ENCODE measurements at regions not wholly inside any gene's neighbourhood (a gene's known extent, or its start where the extent isn't known, plus 50 kb on each side); places are given as distances from the start of the nearest gene placed in this dataset.

- no peak overlapping the region for H3K4me3 Mint-ChIP-seq (ENCODE audit: unreplicated experiment)
- peaks cover 11% of the 10 kb centered on the region for H3K9me3 Mint-ChIP-seq (ENCODE audit: unreplicated experiment)
- TF ChIP-seq, protein P1, sequence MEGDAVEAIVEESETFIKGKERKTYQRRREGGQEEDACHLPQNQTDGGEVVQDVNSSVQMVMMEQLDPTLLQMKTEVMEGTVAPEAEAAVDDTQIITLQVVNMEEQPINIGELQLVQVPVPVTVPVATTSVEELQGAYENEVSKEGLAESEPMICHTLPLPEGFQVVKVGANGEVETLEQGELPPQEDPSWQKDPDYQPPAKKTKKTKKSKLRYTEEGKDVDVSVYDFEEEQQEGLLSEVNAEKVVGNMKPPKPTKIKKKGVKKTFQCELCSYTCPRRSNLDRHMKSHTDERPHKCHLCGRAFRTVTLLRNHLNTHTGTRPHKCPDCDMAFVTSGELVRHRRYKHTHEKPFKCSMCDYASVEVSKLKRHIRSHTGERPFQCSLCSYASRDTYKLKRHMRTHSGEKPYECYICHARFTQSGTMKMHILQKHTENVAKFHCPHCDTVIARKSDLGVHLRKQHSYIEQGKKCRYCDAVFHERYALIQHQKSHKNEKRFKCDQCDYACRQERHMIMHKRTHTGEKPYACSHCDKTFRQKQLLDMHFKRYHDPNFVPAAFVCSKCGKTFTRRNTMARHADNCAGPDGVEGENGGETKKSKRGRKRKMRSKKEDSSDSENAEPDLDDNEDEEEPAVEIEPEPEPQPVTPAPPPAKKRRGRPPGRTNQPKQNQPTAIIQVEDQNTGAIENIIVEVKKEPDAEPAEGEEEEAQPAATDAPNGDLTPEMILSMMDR (IDR thresholded peaks at IDR 0.05), result no peak
- H3K36me3 Mint-ChIP-seq (ENCODE audit: unreplicated experiment), result no peaks in the 10 kb centered on the region
- H3K27ac Mint-ChIP-seq (ENCODE audit: unreplicated experiment), result no peak overlapping the region
- DNase-seq (ENCODE audit: extremely low spot score, unreplicated experiment), result no peak
- no peaks in the 10 kb centered on the region for H3K4me1 Mint-ChIP-seq (ENCODE audit: unreplicated experiment)
- peaks cover 13% of the 10 kb centered on the region for H3K27me3 Mint-ChIP-seq (ENCODE audit: unreplicated experiment)
Measured at GRCh38 chr16:86376837-86377236, 133.5 kb upstream of the FOXF1 start.

- Mint-ChIP-seq H3K27ac (ENCODE audit: unreplicated experiment) (no peak overlapping the region), H3K27me3 (ENCODE audit: unreplicated experiment) (peaks cover 15% of the 10 kb centered on the region), H3K9me3 (ENCODE audit: unreplicated experiment) (peaks cover 11% of the 10 kb centered on the region), H3K4me3 (ENCODE audit: unreplicated experiment) (no peak overlapping the region), H3K36me3 (ENCODE audit: unreplicated experiment) (no peaks in the 10 kb centered on the region), H3K4me1 (ENCODE audit: unreplicated experiment) (no peaks in the 10 kb centered on the region)
- no peak for DNase-seq (ENCODE audit: extremely low spot score, unreplicated experiment)
- TF ChIP-seq, protein P1 (IDR thresholded peaks at IDR 0.05), result no peak
Measured at GRCh38 chr16:86377251-86378022, 132.9 kb upstream of the FOXF1 start.

- peaks cover 15% of the 10 kb centered on the region for H3K27me3 Mint-ChIP-seq (ENCODE audit: unreplicated experiment)
- no peak overlapping the region for H3K4me3 Mint-ChIP-seq (ENCODE audit: unreplicated experiment)
- peaks cover 11% of the 10 kb centered on the region for H3K9me3 Mint-ChIP-seq (ENCODE audit: unreplicated experiment)
- H3K36me3 Mint-ChIP-seq (ENCODE audit: unreplicated experiment), result no peaks in the 10 kb centered on the region
- no peak overlapping the region for H3K27ac Mint-ChIP-seq (ENCODE audit: unreplicated experiment)
- no peaks in the 10 kb centered on the region for H3K4me1 Mint-ChIP-seq (ENCODE audit: unreplicated experiment)
- no peak for DNase-seq (ENCODE audit: extremely low spot score, unreplicated experiment)
- TF ChIP-seq, protein P1 (IDR thresholded peaks at IDR 0.05), result no peak
Measured at GRCh38 chr16:86378128-86378527, 132.2 kb upstream of the FOXF1 start.

- H3K4me3 Mint-ChIP-seq (ENCODE audit: unreplicated experiment), result no peak overlapping the region
- no peaks in the 10 kb centered on the region for H3K36me3 Mint-ChIP-seq (ENCODE audit: unreplicated experiment)
- peaks cover 11% of the 10 kb centered on the region for H3K9me3 Mint-ChIP-seq (ENCODE audit: unreplicated experiment)
- H3K27ac Mint-ChIP-seq (ENCODE audit: unreplicated experiment), result no peak overlapping the region
- no peak for DNase-seq (ENCODE audit: extremely low spot score, unreplicated experiment)
- peaks cover 15% of the 10 kb centered on the region for H3K27me3 Mint-ChIP-seq (ENCODE audit: unreplicated experiment)
- TF ChIP-seq, protein P1 (IDR thresholded peaks at IDR 0.05), result no peak
- H3K4me1 Mint-ChIP-seq (ENCODE audit: unreplicated experiment), result no peaks in the 10 kb centered on the region
Measured at GRCh38 chr16:86378831-86379504, 131.4 kb upstream of the FOXF1 start.

DNA sequence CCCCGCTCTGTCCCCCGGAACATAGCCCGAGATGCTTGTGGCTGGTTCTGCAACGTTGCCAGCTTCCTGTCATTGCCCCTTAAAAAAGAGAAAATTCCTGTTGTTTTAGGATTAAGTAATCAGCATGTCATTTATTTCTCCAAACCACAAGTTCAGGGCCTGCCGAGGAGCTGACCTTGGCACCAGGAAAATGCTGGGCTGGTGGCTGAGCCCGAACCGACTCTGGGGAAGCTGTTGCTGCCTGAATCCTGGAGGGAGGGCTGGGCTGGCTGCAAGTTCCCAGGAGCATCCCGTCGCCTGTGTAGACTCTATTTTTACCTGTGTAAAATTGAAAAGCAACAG is 130.9 kb upstream of the FOXF1 start:
- Mint-ChIP-seq H3K4me1 (ENCODE audit: unreplicated experiment) (no peaks in the 10 kb centered on the region), H3K36me3 (ENCODE audit: unreplicated experiment) (no peaks in the 10 kb centered on the region), H3K9me3 (ENCODE audit: unreplicated experiment) (peaks cover 10% of the 10 kb centered on the region), H3K27ac (ENCODE audit: unreplicated experiment) (no peak overlapping the region), H3K27me3 (ENCODE audit: unreplicated experiment) (peaks cover 15% of the 10 kb centered on the region), H3K4me3 (ENCODE audit: unreplicated experiment) (no peak overlapping the region)
- no peak for DNase-seq (ENCODE audit: extremely low spot score, unreplicated experiment)
- TF ChIP-seq, protein P1 (IDR thresholded peaks at IDR 0.05), result no peak
